ENCODE measurements at regions not wholly inside any gene's neighbourhood (a gene's known extent, or its start where the extent isn't known, plus 50 kb on each side); places are given as distances from the start of the nearest gene placed in this dataset.

GRCh38 chr7:110148054-110148453, 942.9 kb upstream of the LRRN3 start:
- Histone ChIP-seq H3K27ac (ENCODE audit: extremely low read depth, low read depth, low read length) (no peak overlapping the region), H3K36me3 (ENCODE audit: control insufficient read depth in 2 of 2, insufficient read depth in 1 of 2, low read length in 2 of 2) (no peaks in the 10 kb centered on the region), H3K4me3 (ENCODE audit: low read depth, low read length) (no peak overlapping the region), H3K4me1 (ENCODE audit: control insufficient read depth, insufficient read depth, low read length) (no peaks in the 10 kb centered on the region), H3K9me3 (ENCODE audit: control insufficient read depth, insufficient read depth, low read depth, low read length) (no peaks in the 10 kb centered on the region)
- ChIA-PET CTCF (no interaction called here), POLR2A (no interaction called here)
- TF ChIP-seq ZNF521 (tag by site-specific recombination; IDR thresholded peaks at IDR 0.05) (no peak), TRIM28 (IDR thresholded peaks at IDR 0.05; ENCODE audit: borderline replicate concordance, low read length) (no peak), ZNF433 (tag by site-specific recombination; IDR thresholded peaks at IDR 0.05; ENCODE audit: low read depth) (no peak), PBX3 (CRISPR knock-in tag; IDR thresholded peaks at IDR 0.05) (no peak), ZNF677 (tag by site-specific recombination; IDR thresholded peaks at IDR 0.05) (no peak), GLIS1 (tag by site-specific recombination; IDR thresholded peaks at IDR 0.05) (no peak), HOXD13 (CRISPR knock-in tag; IDR thresholded peaks at IDR 0.05; ENCODE audit: borderline replicate concordance) (no peak)

GRCh38 chr7:110153222-110153621, 937.7 kb upstream of the LRRN3 start:
- no peaks in the 10 kb centered on the region for H3K4me1 ChIP-seq (ENCODE audit: control insufficient read depth, insufficient read depth, low read length)
- no peak overlapping the region for H3K4me3 ChIP-seq (ENCODE audit: low read depth, low read length)
- ChIA-PET CTCF (no interaction called here), POLR2A (no interaction called here)
- H3K36me3 ChIP-seq (ENCODE audit: control insufficient read depth in 2 of 2, insufficient read depth in 1 of 2, low read length in 2 of 2): no peaks in the 10 kb centered on the region
- TF ChIP-seq ZBTB7A (tag by site-specific recombination; IDR thresholded peaks at IDR 0.05; ENCODE audit: low read depth): no peak
- no peak for TF ChIP-seq OVOL3 (tag by site-specific recombination; IDR thresholded peaks at IDR 0.05)
- TF ChIP-seq ZNF174 (tag by site-specific recombination; IDR thresholded peaks at IDR 0.05): no peak
- TF ChIP-seq SCRT2 (tag by site-specific recombination; IDR thresholded peaks at IDR 0.05): no peak
- TF ChIP-seq PRDM2 (tag by site-specific recombination; IDR thresholded peaks at IDR 0.05; ENCODE audit: borderline replicate concordance): no peak
- no peak for TF ChIP-seq ZNF530 (tag by site-specific recombination; IDR thresholded peaks at IDR 0.05; ENCODE audit: low read depth)
- H3K27ac ChIP-seq (ENCODE audit: extremely low read depth, low read depth, low read length): no peak overlapping the region
- no peaks in the 10 kb centered on the region for H3K9me3 ChIP-seq (ENCODE audit: control insufficient read depth, insufficient read depth, low read depth, low read length)

GRCh38 chr7:110156511-110156910, 934.4 kb upstream of the LRRN3 start:
- H3K36me3 ChIP-seq (ENCODE audit: control insufficient read depth in 2 of 2, insufficient read depth in 1 of 2, low read length in 2 of 2): no peaks in the 10 kb centered on the region
- H3K4me1 ChIP-seq (ENCODE audit: control insufficient read depth, insufficient read depth, low read length): no peaks in the 10 kb centered on the region
- ChIA-PET CTCF (no interaction called here), POLR2A (no interaction called here)
- no peaks in the 10 kb centered on the region for H3K9me3 ChIP-seq (ENCODE audit: control insufficient read depth, insufficient read depth, low read depth, low read length)
- no peak overlapping the region for H3K27ac ChIP-seq (ENCODE audit: extremely low read depth, low read depth, low read length)
- H3K4me3 ChIP-seq (ENCODE audit: low read depth, low read length): no peak overlapping the region
- TF ChIP-seq KLF10 (tag by site-specific recombination; IDR thresholded peaks at IDR 0.05): no peak
- TF ChIP-seq ZNF140 (tag by site-specific recombination; IDR thresholded peaks at IDR 0.05): no peak
- TF ChIP-seq ZBTB17 (tag by site-specific recombination; IDR thresholded peaks at IDR 0.05): no peak
- no peak for TF ChIP-seq PRDM1 (tag by site-specific recombination; IDR thresholded peaks at IDR 0.05)
- TF ChIP-seq MEIS1 (CRISPR knock-in tag; IDR thresholded peaks at IDR 0.05; ENCODE audit: borderline replicate concordance): no peak
- no peak for TF ChIP-seq ZNF473 (tag by site-specific recombination; IDR thresholded peaks at IDR 0.05)
- no peak for TF ChIP-seq ZFP37 (tag by site-specific recombination; IDR thresholded peaks at IDR 0.05)
- TF ChIP-seq BCL6B (tag by site-specific recombination; IDR thresholded peaks at IDR 0.05): no peak
- TF ChIP-seq ZSCAN18 (tag by site-specific recombination; IDR thresholded peaks at IDR 0.05): no peak
- no peak for TF ChIP-seq SALL2 (tag by site-specific recombination; IDR thresholded peaks at IDR 0.05; ENCODE audit: borderline replicate concordance)
- TF ChIP-seq ZNF37A (tag by site-specific recombination; IDR thresholded peaks at IDR 0.05): no peak
- no peak for TF ChIP-seq ZNF623 (tag by site-specific recombination; IDR thresholded peaks at IDR 0.05)
- TF ChIP-seq ZNF174 (tag by site-specific recombination; IDR thresholded peaks at IDR 0.05): no peak
